OCI-LY3 (cell line): ENCODE measurements at regions not wholly inside any gene's neighbourhood (a gene's known extent, or its start where the extent isn't known, plus 50 kb on each side); places are given as distances from the start of the nearest gene placed in this dataset.

Source experiments
- H2AFZ ChIP-seq: fragments of 200-600, 300-600 bp; shearing (Covaris generic); 2 replicates; pipeline ENCODE4 v1.6.0; 2014; ENCODE audit warnings: antibody characterized with exemption, low read depth, low read length
- H3K27ac ChIP-seq: fragments of 200-600, 300-600 bp; sonication (generic); 2 replicates; pipeline ENCODE4 v1.5.1; 2014; ENCODE audit warnings: mild to moderate bottlenecking, low read length, moderate library complexity, mixed read lengths
- H3K27me3 ChIP-seq: fragments of 200-600, 300-600 bp; sonication (generic); 2 replicates; pipeline ENCODE4 v1.6.1; 2014; ENCODE audit warnings: low read depth, low read length, mixed read lengths
- H3K36me3 ChIP-seq: fragments of 200-600, 300-600 bp; sonication (generic); replicated peaks from 2 replicates; pipeline ENCODE3; 2014; ENCODE audit warnings: low read depth, low read length, mixed read lengths
- H3K4me1 ChIP-seq: fragments of 300-600, 200-600 bp; sonication (generic); 2 replicates; pipeline ENCODE4 v1.6.1; 2014; ENCODE audit warnings: low read length, mixed read lengths
- H3K4me2 ChIP-seq: fragments of 200-600, 300-600 bp; sonication (generic); 2 replicates; pipeline ENCODE4 v1.6.1; 2014; ENCODE audit warnings: low read length, mixed read lengths
- H3K4me3 ChIP-seq: fragments of 300-600, 200-600 bp; sonication (generic); 2 replicates; pipeline ENCODE4 v1.5.1; 2014; ENCODE audit warnings: antibody characterized with exemption, mild to moderate bottlenecking, low read length, moderate library complexity
- H3K79me2 ChIP-seq: fragments of 300-600, 200-600 bp; shearing (Covaris generic); 2 replicates; pipeline ENCODE4 v1.6.1; 2014; ENCODE audit warnings: mild to moderate bottlenecking, low read length, mixed read lengths
- H3K9ac ChIP-seq: fragments of 300-600, 200-600 bp; shearing (Covaris generic); 2 replicates; pipeline ENCODE4 v1.6.0; 2014; ENCODE audit warnings: mild to moderate bottlenecking, low read length, moderate library complexity
- H3K9me3 ChIP-seq: fragments of 200-600, 300-600 bp; shearing (Covaris generic); 2 replicates; pipeline ENCODE4 v1.6.1; 2014; ENCODE audit warnings: low read length, mixed read lengths; ENCODE audit not compliant: insufficient read depth
- H4K20me1 ChIP-seq: fragments of 200-600, 300-600 bp; sonication (generic); 2 replicates; pipeline ENCODE4 v1.6.1; 2016; ENCODE audit warnings: low read length, mixed read lengths; ENCODE audit not compliant: insufficient read depth
- EZH2phosphoT487 ChIP-seq: fragments of 200-600 bp; shearing (Covaris generic); IDR thresholded peaks from 2 replicates; pipeline ENCODE4 v1.6.1; 2018; ENCODE audit warnings: antibody characterized with exemption, mixed run types, low read depth
- TF ChIP-seq, protein P1 (sequence below): fragments of 200-600, 300-600 bp; sonication (generic); IDR thresholded peaks from 2 replicates; pipeline ENCODE4 v1.5.1; 2014; ENCODE audit warnings: antibody characterized with exemption, low read length, low read depth

- no peaks in the 10 kb centered on the region for H3K9me3 ChIP-seq
- H3K4me2 ChIP-seq: no peak overlapping the region
- no peak overlapping the region for H3K9ac ChIP-seq
- H3K79me2 ChIP-seq: no peaks in the 10 kb centered on the region
- no peak overlapping the region for H2AFZ ChIP-seq
- H3K27ac ChIP-seq: no peak overlapping the region
- TF ChIP-seq, protein P1, sequence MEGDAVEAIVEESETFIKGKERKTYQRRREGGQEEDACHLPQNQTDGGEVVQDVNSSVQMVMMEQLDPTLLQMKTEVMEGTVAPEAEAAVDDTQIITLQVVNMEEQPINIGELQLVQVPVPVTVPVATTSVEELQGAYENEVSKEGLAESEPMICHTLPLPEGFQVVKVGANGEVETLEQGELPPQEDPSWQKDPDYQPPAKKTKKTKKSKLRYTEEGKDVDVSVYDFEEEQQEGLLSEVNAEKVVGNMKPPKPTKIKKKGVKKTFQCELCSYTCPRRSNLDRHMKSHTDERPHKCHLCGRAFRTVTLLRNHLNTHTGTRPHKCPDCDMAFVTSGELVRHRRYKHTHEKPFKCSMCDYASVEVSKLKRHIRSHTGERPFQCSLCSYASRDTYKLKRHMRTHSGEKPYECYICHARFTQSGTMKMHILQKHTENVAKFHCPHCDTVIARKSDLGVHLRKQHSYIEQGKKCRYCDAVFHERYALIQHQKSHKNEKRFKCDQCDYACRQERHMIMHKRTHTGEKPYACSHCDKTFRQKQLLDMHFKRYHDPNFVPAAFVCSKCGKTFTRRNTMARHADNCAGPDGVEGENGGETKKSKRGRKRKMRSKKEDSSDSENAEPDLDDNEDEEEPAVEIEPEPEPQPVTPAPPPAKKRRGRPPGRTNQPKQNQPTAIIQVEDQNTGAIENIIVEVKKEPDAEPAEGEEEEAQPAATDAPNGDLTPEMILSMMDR: no peak
- TF ChIP-seq EZH2phosphoT487: no peak
- no peaks in the 10 kb centered on the region for H4K20me1 ChIP-seq
- no peak overlapping the region for H3K4me3 ChIP-seq
- H3K36me3 ChIP-seq: no peaks in the 10 kb centered on the region
- H3K27me3 ChIP-seq: no peaks in the 10 kb centered on the region
- no peaks in the 10 kb centered on the region for H3K4me1 ChIP-seq
Observed at GRCh38 chr1:61539720-61540462, 185.1 kb downstream of the TM2D1 start.

DNA sequence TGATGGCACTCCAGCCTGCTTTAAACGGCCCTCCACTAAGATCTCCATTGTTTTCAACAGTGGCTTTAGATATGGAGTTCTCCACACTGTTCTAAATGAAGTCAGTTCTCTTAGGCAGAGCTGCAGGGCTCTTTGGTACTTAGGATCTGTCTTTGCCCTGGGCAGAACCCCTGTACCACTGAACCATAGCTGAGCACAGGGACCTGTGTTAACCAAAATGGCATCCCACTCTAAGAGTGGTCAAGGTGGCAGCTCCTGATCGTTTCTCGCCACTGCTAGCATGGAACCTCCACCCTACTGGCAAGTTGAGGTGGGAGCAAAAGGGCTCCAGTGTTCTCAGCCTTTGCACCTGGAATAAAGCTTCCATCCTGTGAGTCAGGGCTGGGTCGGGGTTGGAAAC lies 186.7 kb downstream of the TM2D1 start:
- Histone ChIP-seq H3K4me1 (no peaks in the 10 kb centered on the region), H3K27ac (no peak overlapping the region), H3K4me3 (no peak overlapping the region), H3K9me3 (no peaks in the 10 kb centered on the region), H2AFZ (no peak overlapping the region), H3K36me3 (no peaks in the 10 kb centered on the region), H3K27me3 (no peaks in the 10 kb centered on the region), H4K20me1 (no peaks in the 10 kb centered on the region), H3K9ac (no peak overlapping the region), H3K4me2 (no peak overlapping the region), H3K79me2 (no peaks in the 10 kb centered on the region)
- TF ChIP-seq EZH2phosphoT487: no peak
- TF ChIP-seq, protein P1: no peak

DNA sequence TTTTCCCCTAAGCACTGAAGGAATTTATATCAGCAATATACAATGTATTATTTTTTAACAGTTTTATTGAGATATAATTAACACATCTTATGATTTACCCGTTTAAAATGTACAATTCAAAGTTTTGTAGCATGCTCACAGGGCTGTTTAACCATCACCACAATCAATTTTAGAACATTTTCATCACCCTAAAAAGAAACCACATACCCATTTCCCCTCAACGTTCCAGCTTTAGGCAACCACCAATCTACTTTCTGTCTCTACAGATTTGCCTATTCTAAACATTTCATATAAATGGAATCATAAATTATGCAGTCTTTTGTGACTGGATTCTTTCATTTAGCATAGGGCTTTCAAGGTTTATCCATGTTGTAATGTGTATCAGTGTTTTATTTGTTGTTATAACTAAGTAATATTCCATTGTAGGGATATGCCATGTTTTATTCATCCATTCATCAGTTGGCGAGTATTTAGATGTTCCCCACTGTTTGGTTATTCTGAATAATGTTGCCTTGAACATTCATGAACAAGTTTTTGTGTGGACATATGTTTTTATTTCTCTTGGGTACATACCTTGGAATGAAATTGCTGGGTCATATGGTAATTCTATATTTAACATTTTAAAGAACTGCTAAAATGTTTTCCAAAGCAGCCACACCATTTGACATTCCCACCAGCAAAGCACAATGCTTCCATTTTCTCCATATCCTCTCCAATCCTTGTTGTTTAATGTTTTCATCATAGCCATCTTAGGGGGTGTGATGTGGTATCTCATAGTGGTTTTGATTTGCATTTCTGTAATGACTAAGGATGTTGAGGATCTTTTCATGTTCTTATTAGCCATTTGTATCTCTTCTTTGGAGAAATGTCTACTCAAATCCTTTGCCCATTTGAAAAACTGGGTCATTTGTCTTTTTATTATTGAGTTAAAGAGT lies 188.5 kb downstream of the TM2D1 start:
- no peak overlapping the region for H2AFZ ChIP-seq
- H3K36me3 ChIP-seq: no peaks in the 10 kb centered on the region
- H3K79me2 ChIP-seq: no peaks in the 10 kb centered on the region
- H3K4me3 ChIP-seq: no peak overlapping the region
- no peaks in the 10 kb centered on the region for H4K20me1 ChIP-seq
- no peaks in the 10 kb centered on the region for H3K9me3 ChIP-seq
- no peaks in the 10 kb centered on the region for H3K27me3 ChIP-seq
- no peak overlapping the region for H3K9ac ChIP-seq
- H3K27ac ChIP-seq: no peak overlapping the region
- TF ChIP-seq EZH2phosphoT487: no peak
- TF ChIP-seq, protein P1: no peak
- no peak overlapping the region for H3K4me2 ChIP-seq
- H3K4me1 ChIP-seq: no peaks in the 10 kb centered on the region

DNA sequence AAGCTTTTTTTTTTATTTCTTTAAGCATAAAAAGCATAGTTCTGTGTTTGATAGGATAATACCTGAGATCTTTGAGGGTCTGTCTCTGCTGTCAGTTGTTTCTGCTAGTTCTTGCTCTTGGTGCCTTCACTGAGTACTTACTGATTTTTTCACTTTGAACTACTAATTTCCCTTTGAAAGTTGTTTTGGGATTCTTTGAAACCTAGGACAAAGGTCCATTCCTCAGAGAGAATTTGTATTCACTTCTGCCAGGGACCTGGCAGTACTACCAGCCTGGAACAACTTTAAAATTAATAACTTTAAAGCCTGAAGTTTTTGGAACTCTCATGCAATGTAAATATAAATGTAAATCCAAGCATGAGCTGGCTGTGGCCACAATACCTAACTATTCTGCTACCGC lies 190.1 kb downstream of the TM2D1 start:
- Histone ChIP-seq H3K27ac (no peak overlapping the region), H3K36me3 (no peaks in the 10 kb centered on the region), H4K20me1 (no peaks in the 10 kb centered on the region), H3K9me3 (no peaks in the 10 kb centered on the region), H3K9ac (no peak overlapping the region), H3K4me2 (no peak overlapping the region), H3K79me2 (no peaks in the 10 kb centered on the region), H2AFZ (no peak overlapping the region), H3K4me3 (no peak overlapping the region), H3K27me3 (no peaks in the 10 kb centered on the region), H3K4me1 (no peaks in the 10 kb centered on the region)
- TF ChIP-seq, protein P1: no peak
- TF ChIP-seq EZH2phosphoT487: no peak
